GM18499 (cell line): ENCODE measurements at regions not wholly inside any gene's neighbourhood (a gene's known extent, or its start where the extent isn't known, plus 50 kb on each side); places are given as distances from the start of the nearest gene placed in this dataset.

Experiments used
- ATAC-seq: cut with Tn5 transposase; IDR thresholded peaks from one replicate; pipeline ENCODE4 v1.9.1; 2021; ENCODE audit warnings: moderate number of reproducible peaks; ENCODE audit not compliant: insufficient read depth, unreplicated experiment

GRCh38 chr10:88081457-88082054, 218.1 kb downstream of the PTEN start:
- no peak for ATAC-seq

- peak; percentile 5 for ATAC-seq
These were observed 219.0 kb downstream of the PTEN start for GRCh38 chr10:88082391-88082790.

- peak; percentile 74 for ATAC-seq
These were observed 219.6 kb downstream of the PTEN start for GRCh38 chr10:88082806-88083596.

GRCh38 chr10:88083597-88083989, 220.2 kb downstream of the PTEN start:
- ATAC-seq = no peak

- no peak for ATAC-seq
These were observed 222.9 kb downstream of the PTEN start for GRCh38 chr10:88086187-88086960.

GRCh38 chr10:88088441-88089340, 225.3 kb downstream of the PTEN start:
- no peak for ATAC-seq

GRCh38 chr10:88089498-88089897, 226.1 kb downstream of the PTEN start:
- no peak for ATAC-seq

GRCh38 chr10:88090568-88091214, 227.3 kb downstream of the PTEN start:
- no peak for ATAC-seq

- peak; percentile 82 for ATAC-seq
These were observed 228.2 kb downstream of the PTEN start for GRCh38 chr10:88091490-88092061.

- ATAC-seq = no peak
These were observed 228.8 kb downstream of the PTEN start for GRCh38 chr10:88092265-88092664.

GRCh38 chr10:88092973-88093372, 229.5 kb downstream of the PTEN start:
- no peak for ATAC-seq

- no peak for ATAC-seq
These were observed 231.4 kb downstream of the PTEN start for GRCh38 chr10:88094795-88095194.

GRCh38 chr10:88095223-88095721, 231.8 kb downstream of the PTEN start:
- no peak for ATAC-seq

GRCh38 chr10:88095778-88096431, 232.5 kb downstream of the PTEN start:
- ATAC-seq = no peak

- ATAC-seq = no peak
These were observed 233.7 kb downstream of the PTEN start for GRCh38 chr10:88097092-88097516.

GRCh38 chr10:88097536-88097935, 234.1 kb downstream of the PTEN start:
- ATAC-seq = no peak

GRCh38 chr10:88100281-88100680, 236.9 kb downstream of the PTEN start:
- no peak for ATAC-seq

GRCh38 chr10:88101666-88102065, 238.2 kb downstream of the PTEN start:
- no peak for ATAC-seq

GRCh38 chr10:88103576-88103975, 240.2 kb downstream of the PTEN start:
- no peak for ATAC-seq
